DOHH2 (cell line): ENCODE measurements at regions not wholly inside any gene's neighbourhood (a gene's known extent, or its start where the extent isn't known, plus 50 kb on each side); places are given as distances from the start of the nearest gene placed in this dataset.

Experiments used
- H3F3A ChIP-seq: fragments of 200-600 bp; sonication (generic), shearing (Covaris generic); 2 replicates; pipeline ENCODE4 v1.6.0; 2016; ENCODE audit warnings: antibody characterized with exemption, mild to moderate bottlenecking; ENCODE audit not compliant: control insufficient read depth, insufficient read depth
- H3K27ac ChIP-seq: fragments of 200-600 bp; sonication (generic); 2 replicates; pipeline ENCODE4 v1.5.1; 2014; ENCODE audit warnings: low read depth, mild to moderate bottlenecking, low read length, moderate library complexity
- H3K27me3 ChIP-seq: fragments of 200-600 bp; sonication (generic); 2 replicates; pipeline ENCODE4 v1.6.1; 2014; ENCODE audit warnings: mild to moderate bottlenecking, low read length, mixed read lengths; ENCODE audit not compliant: control insufficient read depth
- H3K36me3 ChIP-seq: fragments of 200-600 bp; sonication (generic); 2 replicates; pipeline ENCODE4 v1.6.1; 2014; ENCODE audit warnings: mild to moderate bottlenecking, low read length, moderate library complexity, mixed read lengths; ENCODE audit not compliant: control insufficient read depth
- H3K4me1 ChIP-seq: fragments of 200-600 bp; sonication (generic); 2 replicates; pipeline ENCODE4 v1.6.1; 2014; ENCODE audit warnings: mild to moderate bottlenecking, low read length, mixed read lengths; ENCODE audit not compliant: control insufficient read depth
- H3K4me2 ChIP-seq: fragments of 200-600 bp; sonication (generic); 2 replicates; pipeline ENCODE4 v1.6.0; 2014; ENCODE audit warnings: mild to moderate bottlenecking, low read length, moderate library complexity
- H3K4me3 ChIP-seq: fragments of 200-600 bp; sonication (generic); 2 replicates; pipeline ENCODE4 v1.5.1; 2014; ENCODE audit warnings: mild to moderate bottlenecking, low read length, mixed read lengths
- H3K79me2 ChIP-seq: fragments of 200-600 bp; sonication (generic); 2 replicates; pipeline ENCODE4 v1.6.1; 2014; ENCODE audit warnings: mild to moderate bottlenecking, low read length, mixed read lengths; ENCODE audit not compliant: control insufficient read depth
- H3K9me2 ChIP-seq: fragments of 200-600 bp; sonication (generic); replicated peaks from 2 replicates; pipeline ENCODE4 v1.6.1; 2014; ENCODE audit warnings: mild to moderate bottlenecking, low read length, mixed read lengths; ENCODE audit not compliant: control insufficient read depth
- H3K9me3 ChIP-seq: fragments of 200-600 bp; sonication (generic); 2 replicates; pipeline ENCODE4 v1.6.1; 2014; ENCODE audit warnings: antibody characterized with exemption, low read length, mixed read lengths; ENCODE audit not compliant: control insufficient read depth, insufficient read depth
- H4K20me1 ChIP-seq: fragments of 200-600 bp; sonication (generic); 2 replicates; pipeline ENCODE4 v1.6.0; 2014; ENCODE audit warnings: low read depth, mild to moderate bottlenecking, antibody characterized with exemption, low read length, moderate library complexity; ENCODE audit not compliant: control insufficient read depth, insufficient read depth
- CTCF ChIP-seq: fragments of 200-600 bp; sonication (generic); IDR thresholded peaks from one replicate; pipeline ENCODE4 v1.5.1; 2014; ENCODE audit warnings: antibody characterized with exemption, mild to moderate bottlenecking, low read depth, low read length; ENCODE audit not compliant: poor library complexity, severe bottlenecking
- EZH2phosphoT487 ChIP-seq: fragments of 200-600 bp; sonication (generic); IDR thresholded peaks from 2 replicates; pipeline ENCODE4 v1.6.1; 2017; ENCODE audit warnings: borderline replicate concordance, mild to moderate bottlenecking, antibody characterized with exemption, low read length, moderate library complexity, mixed read lengths

- Histone ChIP-seq H3K9me2 (no peaks in the 10 kb centered on the region), H3K4me1 (peaks cover 4% of the 10 kb centered on the region), H3K27ac (no peak overlapping the region), H3K79me2 (no peaks in the 10 kb centered on the region), H3K4me2 (no peak overlapping the region), H3K9me3 (no peaks in the 10 kb centered on the region), H3K36me3 (no peaks in the 10 kb centered on the region), H3K4me3 (no peak overlapping the region), H3K27me3 (0 out of 2 replicates have a peak, but pooled peaks cover 2% of the 10 kb centered on the region), H4K20me1 (no peaks in the 10 kb centered on the region), H3F3A (no peaks in the 10 kb centered on the region)
- TF ChIP-seq EZH2phosphoT487 (no peak), CTCF (no peak)
These were observed 119.8 kb downstream of the RBFOX3 start for GRCh38 chr17:79491006-79491405.

DNA sequence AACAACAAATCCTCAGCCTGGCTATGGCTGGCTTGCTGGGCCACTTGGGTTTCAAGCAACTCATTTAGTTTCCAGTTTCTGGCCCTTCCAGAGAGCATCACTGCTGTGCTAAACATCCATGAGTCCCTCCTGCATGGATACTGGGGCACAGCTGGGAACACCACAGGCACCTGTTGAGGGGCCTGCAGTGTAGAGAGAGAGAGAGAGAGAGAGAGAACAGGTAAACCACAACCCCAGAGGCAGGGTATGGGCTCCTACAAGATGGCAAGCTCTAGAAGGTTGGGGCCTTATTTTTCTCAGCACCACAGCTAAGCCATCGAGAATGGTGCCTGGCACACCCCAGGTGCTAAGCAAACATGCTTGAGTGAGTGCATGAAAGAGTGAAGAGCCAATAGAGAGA is 120.3 kb downstream of the RBFOX3 start:
- Histone ChIP-seq H4K20me1 (no peaks in the 10 kb centered on the region), H3K9me2 (no peaks in the 10 kb centered on the region), H3K79me2 (no peaks in the 10 kb centered on the region), H3K27ac (no peak overlapping the region), H3K4me2 (no peak overlapping the region), H3K27me3 (0 out of 2 replicates have a peak, but pooled peaks cover 2% of the 10 kb centered on the region), H3F3A (no peaks in the 10 kb centered on the region), H3K36me3 (no peaks in the 10 kb centered on the region), H3K9me3 (no peaks in the 10 kb centered on the region), H3K4me3 (no peak overlapping the region), H3K4me1 (peaks cover 4% of the 10 kb centered on the region)
- no peak for TF ChIP-seq CTCF
- no peak for TF ChIP-seq EZH2phosphoT487

DNA sequence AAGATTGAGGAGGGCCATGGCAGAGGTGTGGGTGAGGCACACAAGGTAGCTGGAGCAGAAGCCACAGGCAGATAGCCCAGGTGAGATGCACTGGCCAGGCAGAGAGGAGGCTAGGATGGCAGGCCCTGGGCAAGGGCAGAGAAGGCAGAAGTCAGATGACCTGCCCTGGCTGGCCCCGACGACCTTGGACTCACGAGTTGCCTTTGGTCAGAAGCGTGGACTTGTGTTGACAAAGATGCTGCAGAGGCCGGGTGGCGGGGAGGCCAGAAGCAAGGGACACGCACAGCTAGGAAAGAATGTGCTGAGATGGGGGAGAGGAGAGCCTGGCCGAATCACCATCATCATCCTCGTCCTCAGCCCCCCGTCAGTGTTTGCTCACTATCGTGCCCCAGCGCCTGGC is 123.7 kb downstream of the RBFOX3 start:
- Histone ChIP-seq H3K36me3 (no peaks in the 10 kb centered on the region), H3K79me2 (no peaks in the 10 kb centered on the region), H3K27me3 (0 out of 2 replicates have a peak, but pooled peaks cover 2% of the 10 kb centered on the region), H3K27ac (no peak overlapping the region), H3K4me1 (peaks cover 4% of the 10 kb centered on the region), H4K20me1 (no peaks in the 10 kb centered on the region), H3K9me3 (no peaks in the 10 kb centered on the region), H3K4me3 (no peak overlapping the region), H3K9me2 (no peaks in the 10 kb centered on the region), H3K4me2 (no peak overlapping the region), H3F3A (no peaks in the 10 kb centered on the region)
- TF ChIP-seq EZH2phosphoT487 = no peak
- TF ChIP-seq CTCF = no peak
